ENCODE measurements at regions not wholly inside any gene's neighbourhood (a gene's known extent, or its start where the extent isn't known, plus 50 kb on each side); places are given as distances from the start of the nearest gene placed in this dataset.
"Not testable (repeated sequence)": the region's sequence is repeated elsewhere in the genome, so short reads cannot be mapped to it uniquely, and the experiment has no call there.

DNA sequence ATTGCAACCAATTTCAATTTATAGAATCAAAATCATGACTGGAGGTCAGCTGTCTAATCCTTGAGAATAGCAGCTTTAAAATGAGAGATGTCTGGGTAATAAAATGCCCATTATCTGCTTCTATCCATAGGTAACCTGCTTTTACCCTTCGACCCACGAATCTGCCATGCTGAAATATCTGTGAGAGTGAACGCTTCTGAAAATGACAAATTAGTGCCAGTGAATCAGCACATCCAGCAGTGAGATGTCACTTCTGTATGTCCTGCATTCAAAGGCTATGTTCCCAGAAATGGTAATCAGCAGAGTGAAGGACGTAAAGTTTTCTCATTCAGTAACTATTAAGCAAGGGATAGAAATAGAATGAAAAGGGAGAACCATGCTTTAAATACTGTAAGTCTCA lies 532.4 kb upstream of the ITGA1 start:
- DNase-seq (ENCODE audit: low read depth in 3 of 3): no peak

DNA sequence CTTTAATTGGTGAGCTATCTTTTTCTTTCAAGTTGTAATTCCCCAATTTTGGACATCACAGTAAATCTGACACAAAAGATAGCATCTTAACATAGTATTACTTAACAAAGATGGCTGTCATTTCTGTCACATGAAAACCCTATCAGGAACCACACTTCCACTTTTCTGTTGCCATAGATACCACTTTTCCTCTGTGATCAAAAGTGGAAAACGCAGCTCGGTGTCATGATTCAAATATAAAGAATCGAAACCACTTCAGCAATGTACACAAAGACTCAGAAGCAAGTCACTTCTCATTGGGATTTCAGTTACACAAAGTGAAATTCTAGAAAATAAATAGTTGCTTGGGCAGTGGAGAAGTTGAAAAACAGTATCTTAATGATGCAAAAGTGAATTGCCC lies 524.9 kb upstream of the ITGA1 start:
- no peak for DNase-seq (ENCODE audit: low read depth in 3 of 3)

DNA sequence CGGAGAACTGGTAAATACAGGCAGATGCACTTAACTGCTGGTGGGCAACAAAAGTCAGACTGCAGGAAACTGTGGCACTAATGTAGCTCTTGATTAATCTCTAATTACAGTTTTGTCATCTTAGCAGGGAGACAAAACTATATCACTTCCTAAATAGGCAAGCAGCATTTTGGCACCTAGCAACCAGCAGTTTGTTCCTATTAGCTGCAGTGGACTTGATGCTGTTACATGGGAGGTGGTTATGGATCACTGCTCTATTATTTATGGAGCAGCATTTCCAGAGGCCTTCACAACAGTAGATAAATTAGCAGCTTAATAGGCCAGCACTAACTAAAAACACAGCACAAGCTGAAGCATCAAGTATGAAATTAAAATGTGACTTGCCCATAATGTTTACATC lies 518.3 kb upstream of the ITGA1 start:
- no peak for DNase-seq (ENCODE audit: low read depth in 3 of 3)

DNA sequence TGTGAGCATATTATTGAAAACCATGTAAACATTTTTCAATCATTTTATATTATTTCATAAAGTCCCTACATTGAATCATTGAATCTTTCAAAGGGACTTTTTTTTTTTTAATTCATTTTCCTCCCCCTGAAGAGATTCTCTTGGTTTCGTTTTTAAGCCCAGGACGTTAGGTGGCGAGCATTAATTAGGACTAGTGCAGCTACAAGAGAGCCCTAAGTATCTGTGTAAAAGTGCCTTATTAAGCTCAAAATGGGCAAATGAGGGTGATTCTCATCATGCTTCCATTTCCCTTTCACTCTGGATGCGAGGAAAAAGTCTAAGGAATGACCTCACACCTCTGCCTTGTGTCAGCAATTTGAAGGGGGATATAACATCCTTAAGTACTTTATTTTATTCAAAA lies 517.9 kb upstream of the ITGA1 start:
- DNase-seq (ENCODE audit: low read depth in 3 of 3): no peak

DNA sequence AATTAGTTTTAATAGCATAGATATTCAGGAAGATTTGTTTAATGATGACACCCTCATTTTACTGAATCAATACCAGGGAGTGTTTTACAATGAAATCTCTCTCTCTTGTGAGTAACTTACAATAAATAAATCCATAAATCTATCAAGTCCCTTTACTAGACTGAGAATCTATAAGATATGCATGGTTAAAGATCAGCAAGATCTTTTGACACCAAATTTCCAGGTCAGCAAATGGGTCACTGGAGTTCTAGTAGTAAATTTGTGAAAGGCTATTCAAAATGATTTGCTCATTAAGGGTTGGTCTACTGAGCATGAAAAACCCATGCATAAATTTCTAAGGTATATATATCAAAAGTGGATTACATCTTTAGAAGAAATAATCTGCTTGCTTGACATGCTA lies 512.1 kb upstream of the ITGA1 start:
- no peak for DNase-seq (ENCODE audit: low read depth in 3 of 3)

DNA sequence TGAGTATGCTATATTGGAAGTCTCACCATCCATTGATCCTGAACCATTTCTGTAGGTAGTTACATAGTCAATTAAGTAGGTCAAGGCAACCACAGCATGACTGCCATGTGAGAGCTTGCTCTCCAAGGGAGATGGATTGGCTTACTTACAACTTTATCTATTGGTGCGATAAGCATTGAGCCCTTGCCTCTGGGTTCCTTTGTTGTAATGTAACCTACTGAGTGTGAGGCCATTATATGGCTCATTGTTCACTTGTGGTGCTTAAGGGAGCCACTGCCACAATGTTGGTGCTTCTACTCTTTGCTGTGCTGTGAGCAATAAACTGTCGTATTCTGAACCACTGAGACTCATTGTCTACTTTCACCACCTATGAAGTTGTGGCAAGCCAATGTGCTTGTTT lies 510.6 kb upstream of the ITGA1 start:
- DNase-seq (ENCODE audit: low read depth in 3 of 3): no peak

DNA sequence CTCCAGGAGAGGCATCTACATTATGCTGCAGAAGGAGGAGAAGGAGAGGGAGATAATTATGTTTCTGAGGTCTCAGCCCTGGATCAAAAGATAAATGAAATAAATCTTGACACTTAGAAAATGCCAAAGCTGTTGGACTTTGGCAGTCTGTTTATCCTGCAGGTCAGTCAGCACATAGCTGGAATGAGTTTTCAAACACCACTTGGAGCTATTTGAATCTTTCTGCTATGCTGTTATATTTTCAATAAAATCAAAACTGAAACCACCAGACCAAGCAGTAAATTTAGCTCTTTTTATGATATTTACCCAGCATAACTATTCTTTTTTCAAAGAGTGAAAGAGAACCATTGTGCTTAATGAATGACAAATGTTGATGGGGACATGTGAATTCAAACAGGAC lies 505.1 kb upstream of the ITGA1 start:
- DNase-seq (ENCODE audit: low read depth in 3 of 3): no peak

DNA sequence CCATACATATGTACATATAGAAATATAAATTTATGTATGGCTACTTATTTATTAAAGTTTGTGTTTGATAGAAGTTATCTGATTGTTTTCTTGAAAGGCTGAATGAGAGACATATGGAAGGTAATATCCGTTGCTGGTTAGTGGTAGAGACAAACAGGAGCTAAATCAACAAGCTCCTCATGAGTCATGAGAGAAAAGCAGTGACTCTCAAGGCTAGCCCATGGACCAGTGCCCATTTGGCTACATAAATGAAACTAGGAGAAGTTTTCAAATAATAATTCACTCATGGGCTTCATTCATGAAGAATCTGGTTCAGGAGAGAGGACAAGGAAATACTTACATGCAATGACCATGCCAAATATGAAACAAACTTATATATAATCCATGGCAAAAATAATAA lies 504.5 kb upstream of the ITGA1 start:
- DNase-seq (ENCODE audit: low read depth in 3 of 3): no peak

DNA sequence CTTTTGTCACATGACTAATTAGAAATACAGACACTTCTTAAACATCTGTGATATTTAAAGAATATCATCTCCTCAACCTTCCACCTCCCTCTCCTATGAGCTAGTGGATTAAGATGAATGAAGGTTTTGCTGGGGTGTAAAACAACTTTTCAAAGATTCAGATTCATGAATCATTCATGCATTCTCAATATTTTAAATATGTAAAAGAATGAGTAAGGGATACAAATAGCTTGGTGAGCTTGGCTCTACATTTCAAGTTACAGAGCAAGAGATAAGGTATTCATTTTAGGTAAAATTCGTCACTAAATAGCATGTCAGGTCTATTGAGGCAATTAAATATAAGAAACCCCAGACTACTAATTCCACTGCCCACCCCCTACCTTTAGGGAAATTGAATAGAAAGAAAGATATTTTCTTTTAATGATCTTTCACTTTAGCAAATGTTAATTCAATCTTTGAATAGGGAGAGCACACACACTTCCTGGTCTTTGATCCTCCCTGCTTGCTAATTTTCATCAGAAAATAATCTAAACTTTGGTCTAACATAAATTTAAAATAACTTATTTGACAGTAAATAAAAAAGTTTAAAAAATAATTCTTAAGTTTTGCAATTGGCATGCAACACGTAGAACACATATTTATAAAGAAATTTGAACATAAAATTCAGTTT lies 486.9 kb upstream of the ITGA1 start:
- DNase-seq (ENCODE audit: low read depth in 3 of 3): no peak

DNA sequence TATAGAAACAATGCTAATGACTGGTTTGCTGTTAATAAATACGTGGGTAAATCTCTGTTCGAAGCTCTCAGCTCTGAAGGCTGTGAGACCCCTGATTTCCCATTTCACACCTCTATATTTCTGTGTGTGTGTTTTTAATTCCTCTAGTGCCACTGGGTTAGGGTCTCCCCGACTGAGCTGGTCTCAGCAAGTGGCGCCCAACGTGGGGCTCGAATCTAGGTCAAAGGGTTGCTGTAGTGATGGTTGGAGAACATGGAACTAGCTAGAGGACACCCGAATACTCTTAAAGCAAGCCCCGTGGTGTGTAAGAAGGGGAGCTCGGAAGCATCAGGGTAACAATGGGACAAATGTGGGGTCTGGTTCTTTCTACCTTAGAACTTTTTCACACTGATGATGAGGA lies 482.9 kb upstream of the ITGA1 start:
- DNase-seq (ENCODE audit: low read depth in 3 of 3): not testable (repeated sequence)

DNA sequence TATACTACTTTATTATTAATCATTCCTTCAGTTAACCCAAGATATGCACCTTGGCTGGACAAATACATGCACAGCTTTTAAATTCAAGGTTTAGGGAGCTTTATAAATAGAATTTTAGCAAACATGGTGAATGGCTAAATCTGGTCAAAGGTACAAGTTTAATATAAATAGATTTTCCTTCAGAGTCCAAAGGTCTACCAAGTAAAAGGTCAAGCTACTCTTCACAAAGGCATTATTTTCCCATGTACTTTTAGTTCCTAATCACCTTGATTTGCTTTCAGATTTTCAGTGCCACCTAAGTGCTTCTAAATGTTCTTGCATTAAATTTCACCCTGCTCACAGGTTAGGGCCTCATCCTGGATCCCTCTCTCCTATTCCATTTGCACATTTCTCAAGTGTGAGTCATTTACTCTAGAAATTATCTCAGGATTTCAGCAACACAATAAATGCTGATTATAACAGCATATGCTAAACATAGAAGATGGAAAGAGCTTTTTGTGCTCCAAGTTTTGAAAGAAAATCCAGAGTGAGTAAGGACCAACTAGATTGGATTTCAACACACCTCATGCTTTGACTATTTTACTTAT lies 459.4 kb upstream of the ITGA1 start:
- DNase-seq (ENCODE audit: low read depth in 3 of 3): no peak

DNA sequence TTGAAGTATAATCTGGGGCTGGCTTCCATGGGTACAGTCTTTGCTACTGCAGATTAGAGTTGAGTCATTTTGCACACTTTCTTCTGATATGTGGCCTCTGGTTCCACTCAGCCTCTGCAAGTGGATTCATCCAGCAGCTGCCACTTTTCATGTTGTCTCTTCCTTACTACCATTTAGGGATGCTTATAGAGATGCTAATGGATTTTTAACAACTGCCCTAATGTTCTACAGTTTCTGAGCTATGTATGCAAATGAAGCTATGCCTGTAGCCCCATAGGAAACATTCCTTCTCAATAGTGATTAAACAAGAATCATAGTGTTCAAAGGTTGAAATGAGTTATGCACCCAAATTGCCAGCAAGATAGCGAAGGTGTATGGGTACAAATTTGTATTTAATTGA lies 456.0 kb upstream of the ITGA1 start:
- DNase-seq (ENCODE audit: low read depth in 3 of 3): no peak

DNA sequence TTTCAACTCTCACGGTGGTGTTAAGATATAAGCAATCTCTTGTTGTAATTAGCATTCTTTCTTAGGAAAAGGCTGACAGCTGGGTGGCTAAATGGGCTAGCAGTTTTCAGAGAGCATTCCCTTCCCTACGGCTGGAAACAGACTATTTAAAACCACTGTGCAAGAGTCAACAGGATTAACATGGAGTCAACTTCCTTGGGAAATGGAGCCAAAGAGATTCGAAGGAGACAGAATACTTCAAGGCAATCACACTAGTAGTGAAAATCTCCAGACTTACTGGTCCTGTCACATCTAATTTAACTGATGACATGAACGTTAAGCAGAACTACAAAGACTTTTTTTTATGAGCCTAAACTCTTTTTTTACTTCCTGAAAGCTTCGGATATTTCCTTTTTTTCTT lies 453.3 kb upstream of the ITGA1 start:
- no peak for DNase-seq (ENCODE audit: low read depth in 3 of 3)

DNA sequence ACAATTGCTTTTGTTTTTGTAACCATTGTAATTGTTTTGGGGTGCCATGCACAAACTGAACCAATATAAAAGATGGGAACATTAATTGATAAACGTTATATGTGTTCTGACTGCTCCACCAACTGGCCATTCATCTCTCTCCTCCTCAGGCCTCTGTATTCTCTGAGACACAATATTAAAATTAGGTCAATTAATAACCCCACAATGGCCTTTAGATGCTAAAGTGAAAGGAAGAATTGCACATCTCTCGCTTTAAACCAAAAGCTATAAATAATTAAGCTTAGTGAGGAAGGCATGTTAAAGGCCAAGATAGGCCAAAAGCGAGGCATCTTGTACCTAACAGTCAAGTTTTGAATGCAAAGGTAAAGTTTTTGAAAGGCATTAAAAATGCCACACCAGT lies 448.4 kb upstream of the ITGA1 start:
- no peak for DNase-seq (ENCODE audit: low read depth in 3 of 3)

DNA sequence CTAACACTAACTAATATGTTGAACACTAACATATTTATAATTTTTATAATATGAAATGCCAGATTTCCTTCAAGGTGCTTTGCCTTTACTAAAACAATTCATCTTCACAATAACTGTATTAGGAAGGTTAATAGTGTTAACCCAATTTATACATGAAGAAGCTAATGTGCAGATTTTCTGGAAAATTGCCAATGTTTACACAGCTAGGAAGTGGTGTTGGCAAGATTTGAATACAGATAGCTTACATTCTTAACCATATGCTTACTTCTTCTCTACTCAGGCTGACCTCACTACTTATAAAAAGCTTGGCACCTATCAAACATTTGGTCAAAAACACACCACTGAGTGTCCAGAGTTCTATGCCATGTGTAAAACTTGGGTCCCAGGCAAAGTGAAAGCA lies 445.4 kb upstream of the ITGA1 start:
- no peak for DNase-seq (ENCODE audit: low read depth in 3 of 3)

DNA sequence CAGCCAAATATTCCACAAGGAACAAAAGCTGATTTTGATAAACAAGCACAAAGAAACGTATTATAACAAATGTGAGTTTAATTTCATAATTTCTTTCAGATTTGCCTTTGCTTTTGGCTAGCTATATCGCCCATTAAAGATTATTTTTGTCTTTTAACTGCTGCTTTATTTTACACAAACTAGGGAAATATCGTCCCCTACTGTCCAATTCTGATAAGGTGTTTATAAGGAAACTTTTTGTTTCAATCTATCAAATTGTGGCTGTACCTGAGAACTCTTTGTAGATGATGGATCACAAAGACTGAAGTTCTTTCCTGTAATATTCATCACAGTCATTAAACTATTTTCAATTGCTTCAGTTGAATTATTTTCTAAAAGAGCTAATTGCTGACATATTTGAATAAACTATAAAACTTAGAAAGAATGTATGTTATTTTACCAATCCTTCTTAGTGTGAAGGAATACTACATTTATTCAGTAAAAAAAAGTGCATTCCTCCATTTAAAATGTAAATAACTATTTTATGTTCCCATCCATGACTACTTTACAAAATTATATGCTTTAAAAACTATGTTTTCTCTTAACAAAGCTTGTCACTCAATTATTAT lies 431.3 kb upstream of the ITGA1 start:
- DNase-seq (ENCODE audit: low read depth in 3 of 3): no peak

DNA sequence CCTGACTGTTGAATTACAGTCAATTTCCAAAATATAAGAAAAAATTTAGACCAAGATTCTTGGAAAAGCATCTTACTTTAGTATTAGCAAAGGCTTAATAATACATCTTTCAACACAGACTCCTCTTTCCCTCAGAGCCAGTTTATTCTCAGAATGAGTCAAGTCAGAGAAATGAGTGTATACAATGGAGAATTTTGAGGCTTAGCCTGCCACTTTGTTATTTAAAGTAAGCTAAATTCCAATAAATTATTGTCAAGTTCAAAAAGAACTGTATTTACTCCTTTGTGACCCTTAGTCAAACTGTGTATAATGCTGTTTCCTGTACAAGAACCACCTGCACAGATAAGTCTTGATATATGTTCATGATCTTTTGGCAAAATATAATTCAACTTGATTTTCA lies 428.5 kb upstream of the ITGA1 start:
- no peak for DNase-seq (ENCODE audit: low read depth in 3 of 3)

DNA sequence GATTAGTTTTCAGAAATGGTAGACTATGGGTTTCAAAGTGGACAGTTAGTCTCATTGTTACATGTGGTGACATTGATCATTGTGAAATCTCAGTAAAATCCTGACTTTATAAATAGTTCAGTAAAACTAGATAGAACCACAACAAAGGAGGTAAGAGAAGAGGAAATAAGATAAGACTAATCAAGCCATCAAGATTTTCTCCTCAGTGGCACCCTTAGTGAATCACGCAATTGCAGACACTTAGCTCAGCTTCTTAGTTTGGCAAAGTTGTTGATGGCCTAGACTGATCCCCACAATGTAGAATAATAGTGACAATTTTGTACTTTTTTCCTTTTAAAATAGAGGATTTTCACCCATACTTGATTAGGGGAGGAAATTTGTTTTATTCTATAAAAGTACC lies 426.7 kb upstream of the ITGA1 start:
- DNase-seq (ENCODE audit: low read depth in 3 of 3): no peak

DNA sequence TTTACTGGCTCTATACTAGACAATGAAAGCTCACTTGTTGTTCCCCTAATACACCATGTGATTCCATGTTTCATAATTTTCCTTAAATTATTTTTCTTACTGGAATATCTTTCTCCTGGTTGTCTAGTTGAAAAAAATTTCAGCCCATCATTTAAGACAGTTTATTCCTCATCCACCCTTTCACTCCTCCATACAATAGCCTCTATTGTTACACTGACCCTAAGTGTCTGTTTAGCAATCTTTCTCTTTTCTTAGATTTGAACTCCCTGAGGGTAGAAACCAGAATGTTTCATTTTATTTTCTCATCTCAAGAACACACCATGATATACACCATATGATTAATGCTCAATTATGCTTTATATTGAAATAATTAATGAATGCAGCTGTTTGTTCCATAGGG lies 413.4 kb upstream of the ITGA1 start:
- DNase-seq (ENCODE audit: low read depth in 3 of 3): no peak

DNA sequence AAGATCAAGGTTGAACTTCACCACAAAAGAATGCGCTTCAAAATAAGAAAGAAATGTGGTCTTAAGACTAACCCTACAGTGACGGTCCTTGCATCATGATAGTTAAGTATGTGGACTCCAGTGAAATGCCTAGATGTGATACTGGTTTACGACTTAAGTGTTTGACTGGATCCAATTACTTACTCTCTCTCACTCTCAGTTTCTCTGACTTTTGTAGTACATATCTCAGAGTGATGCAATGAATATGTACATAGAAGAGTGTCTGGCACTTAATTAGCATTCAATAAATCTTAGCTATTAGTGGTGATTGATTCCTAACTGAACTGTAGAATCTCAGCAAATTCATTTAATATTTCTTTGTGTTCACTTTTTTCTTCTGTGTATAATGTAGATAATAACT lies 411.7 kb upstream of the ITGA1 start:
- DNase-seq (ENCODE audit: low read depth in 3 of 3): no peak

DNA sequence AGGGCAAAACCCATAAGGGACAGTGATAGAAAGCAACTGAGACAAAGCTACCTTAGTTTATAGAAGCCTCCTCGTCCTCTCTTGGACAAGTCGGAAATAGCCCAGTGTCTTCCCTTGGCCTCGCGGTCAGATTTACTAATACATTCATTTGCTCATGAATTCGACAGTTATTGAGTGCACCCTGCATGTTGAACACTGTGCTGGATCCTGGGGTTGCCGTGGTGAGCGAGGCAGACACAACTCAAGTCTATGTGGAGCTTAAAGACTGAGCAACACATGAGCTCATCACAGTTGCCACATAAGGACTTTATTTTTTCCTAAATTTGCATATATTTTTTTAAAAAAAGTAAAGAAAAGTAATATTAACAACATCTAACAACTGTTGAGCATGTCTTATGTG lies 411.1 kb upstream of the ITGA1 start:
- DNase-seq (ENCODE audit: low read depth in 3 of 3): no peak

DNA sequence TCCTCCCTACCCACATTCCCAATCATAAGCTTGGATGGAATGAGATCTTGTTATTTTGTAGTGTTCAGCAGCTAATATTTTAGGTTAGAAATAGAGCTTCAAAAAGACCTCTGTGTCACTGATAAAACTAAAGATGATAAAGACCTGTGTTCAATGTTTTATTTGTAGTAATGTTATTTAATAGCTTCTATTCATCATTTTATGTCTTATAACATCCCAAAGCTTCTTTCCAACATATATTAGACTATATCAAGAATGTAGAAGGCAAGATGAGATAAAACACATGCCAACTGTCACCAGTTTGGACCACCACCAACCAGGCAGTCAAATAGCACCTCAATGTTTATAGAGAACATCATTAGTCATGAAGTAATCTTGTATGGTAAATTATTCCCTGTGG lies 409.5 kb upstream of the ITGA1 start:
- DNase-seq (ENCODE audit: low read depth in 3 of 3): no peak

DNA sequence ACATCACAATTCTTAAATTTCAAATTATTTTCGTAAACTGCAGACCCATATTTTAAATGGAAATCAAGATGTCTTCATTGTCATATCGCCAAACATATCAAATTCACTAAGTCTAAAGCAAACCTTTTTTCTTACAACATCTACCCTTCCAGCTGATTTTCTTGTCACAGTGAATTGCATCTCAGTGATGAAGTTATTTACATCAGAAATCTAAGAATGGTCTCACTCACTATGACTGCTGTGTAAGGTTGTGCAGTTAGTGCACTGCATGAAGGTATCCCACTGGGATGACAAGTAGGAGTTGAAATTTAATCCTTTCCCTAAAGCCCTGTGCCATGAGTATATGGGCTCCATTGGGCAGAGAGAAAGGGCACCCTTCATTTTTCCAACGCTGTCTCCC lies 399.4 kb upstream of the ITGA1 start:
- no peak for DNase-seq (ENCODE audit: low read depth in 3 of 3)

DNA sequence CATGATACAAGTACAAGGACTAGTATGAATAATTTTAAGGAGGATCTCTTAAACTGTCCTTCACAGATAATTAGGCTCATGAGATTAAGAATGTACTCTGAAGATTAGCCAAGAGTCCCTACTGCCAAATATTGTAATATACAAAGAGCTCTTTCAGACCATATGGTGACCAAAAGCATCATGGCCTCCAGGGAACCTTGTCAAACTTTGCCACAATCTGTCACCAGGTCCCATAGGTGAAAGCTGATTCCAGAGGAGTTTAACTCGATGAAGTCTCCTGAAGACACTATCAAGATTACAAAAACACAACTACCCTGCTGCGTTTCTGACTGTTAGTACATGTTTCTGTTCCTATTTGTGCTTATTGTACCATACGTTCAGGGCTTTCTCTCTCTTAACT lies 395.4 kb upstream of the ITGA1 start:
- DNase-seq (ENCODE audit: low read depth in 3 of 3): no peak
